ENCODE measurements at regions not wholly inside any gene's neighbourhood (a gene's known extent, or its start where the extent isn't known, plus 50 kb on each side); places are given as distances from the start of the nearest gene placed in this dataset.

- TF ChIP-seq, protein P1, sequence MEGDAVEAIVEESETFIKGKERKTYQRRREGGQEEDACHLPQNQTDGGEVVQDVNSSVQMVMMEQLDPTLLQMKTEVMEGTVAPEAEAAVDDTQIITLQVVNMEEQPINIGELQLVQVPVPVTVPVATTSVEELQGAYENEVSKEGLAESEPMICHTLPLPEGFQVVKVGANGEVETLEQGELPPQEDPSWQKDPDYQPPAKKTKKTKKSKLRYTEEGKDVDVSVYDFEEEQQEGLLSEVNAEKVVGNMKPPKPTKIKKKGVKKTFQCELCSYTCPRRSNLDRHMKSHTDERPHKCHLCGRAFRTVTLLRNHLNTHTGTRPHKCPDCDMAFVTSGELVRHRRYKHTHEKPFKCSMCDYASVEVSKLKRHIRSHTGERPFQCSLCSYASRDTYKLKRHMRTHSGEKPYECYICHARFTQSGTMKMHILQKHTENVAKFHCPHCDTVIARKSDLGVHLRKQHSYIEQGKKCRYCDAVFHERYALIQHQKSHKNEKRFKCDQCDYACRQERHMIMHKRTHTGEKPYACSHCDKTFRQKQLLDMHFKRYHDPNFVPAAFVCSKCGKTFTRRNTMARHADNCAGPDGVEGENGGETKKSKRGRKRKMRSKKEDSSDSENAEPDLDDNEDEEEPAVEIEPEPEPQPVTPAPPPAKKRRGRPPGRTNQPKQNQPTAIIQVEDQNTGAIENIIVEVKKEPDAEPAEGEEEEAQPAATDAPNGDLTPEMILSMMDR (IDR thresholded peaks at IDR 0.05): no peak
- no peak for TF ChIP-seq POLR2A (IDR thresholded peaks at IDR 0.05)
- no peaks in the 10 kb centered on the region for H3K27me3 ChIP-seq
- H3K4me3 ChIP-seq (replicated peaks in 1 of 3): no peak overlapping the region
- H3K27ac ChIP-seq: no peak overlapping the region
- no peaks in the 10 kb centered on the region for H3K4me1 ChIP-seq
- H3K36me3 ChIP-seq: no peaks in the 10 kb centered on the region
- intact Hi-C loops (cut with DNase I): no loop called here
- DNase-seq: no peak
- no peaks in the 10 kb centered on the region for H3K9me3 ChIP-seq
- WGBS, 2 donors: 84 to 86% methylated on average over 4 of the region's 4 CpGs
Measured at GRCh38 chr2:129329574-129329973, 649.9 kb upstream of the RAB6C start.

DNA sequence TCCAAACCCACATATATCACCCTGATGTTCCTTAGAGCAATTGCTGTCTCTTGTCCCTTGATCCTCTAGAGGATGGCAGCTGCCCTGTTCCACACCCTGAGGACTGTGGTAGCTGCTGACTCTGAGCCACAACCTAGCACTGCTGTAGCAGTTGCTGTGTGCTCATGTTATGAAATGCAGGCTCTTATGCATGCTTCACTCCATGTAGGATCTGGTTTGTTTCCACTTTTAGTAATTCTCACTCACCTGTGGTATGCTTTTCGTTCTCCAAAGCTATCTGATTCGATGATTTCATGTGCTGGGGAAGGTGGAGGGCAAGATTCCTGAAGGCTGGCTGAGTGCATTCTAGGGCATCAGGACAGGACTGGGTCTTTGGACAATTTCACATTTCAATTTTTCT is 649.0 kb upstream of the RAB6C start:
- no peak overlapping the region for H3K27ac ChIP-seq
- 40 to 55% methylated on average over 2 of the region's 2 CpGs for WGBS, 2 donors

GRCh38 chr2:129331638-129332037 is 647.8 kb upstream of the RAB6C start:
- no peaks in the 10 kb centered on the region for H3K36me3 ChIP-seq
- H3K4me3 ChIP-seq (replicated peaks in 1 of 3): no peak overlapping the region
- no peaks in the 10 kb centered on the region for H3K9me3 ChIP-seq
- DNase-seq: no peak
- 80 to 86% methylated on average over 7 of the region's 7 CpGs for WGBS, 2 donors
- TF ChIP-seq POLR2A (IDR thresholded peaks at IDR 0.05): no peak
- TF ChIP-seq, protein P1 (IDR thresholded peaks at IDR 0.05): no peak
- intact Hi-C loops (cut with DNase I): no loop called here
- no peaks in the 10 kb centered on the region for H3K4me1 ChIP-seq
- H3K27ac ChIP-seq: no peak overlapping the region
- no peaks in the 10 kb centered on the region for H3K27me3 ChIP-seq

More for the DNA sequence above, 649.0 kb upstream of the RAB6C start:
- intact Hi-C loops (cut with DNase I): no loop called here
- no peak for DNase-seq
- H3K36me3 ChIP-seq: no peaks in the 10 kb centered on the region
- TF ChIP-seq POLR2A (IDR thresholded peaks at IDR 0.05): no peak
- TF ChIP-seq, protein P1 (IDR thresholded peaks at IDR 0.05): no peak
- no peak overlapping the region for H3K4me3 ChIP-seq (replicated peaks in 1 of 3)
- H3K27me3 ChIP-seq: no peaks in the 10 kb centered on the region
- H3K9me3 ChIP-seq: no peaks in the 10 kb centered on the region
- no peaks in the 10 kb centered on the region for H3K4me1 ChIP-seq

DNA sequence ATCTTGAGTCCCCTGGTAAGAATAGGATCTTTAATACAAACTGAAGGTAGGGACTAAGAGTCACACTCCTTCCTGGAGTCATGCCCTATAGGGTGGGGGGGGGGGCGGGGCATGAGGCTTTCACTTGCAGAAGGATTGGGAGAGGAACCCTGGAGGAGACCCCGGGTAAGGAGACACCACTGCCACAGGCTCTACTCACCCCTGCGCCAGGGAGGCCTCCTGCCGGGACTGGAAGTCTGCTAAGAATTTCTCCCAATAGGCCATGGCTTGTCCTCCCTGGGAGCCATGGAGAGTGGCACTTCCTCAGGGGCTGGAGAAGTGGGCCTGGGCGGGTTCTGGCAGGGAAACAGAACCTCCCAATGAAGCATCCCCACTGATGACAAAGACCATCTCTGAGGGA is 645.3 kb upstream of the RAB6C start:
- H3K4me1 ChIP-seq: no peaks in the 10 kb centered on the region
- no peaks in the 10 kb centered on the region for H3K36me3 ChIP-seq
- no peaks in the 10 kb centered on the region for H3K27me3 ChIP-seq
- 81 to 93% methylated on average over 4 to 5 of the region's 5 CpGs for WGBS, 2 donors
- intact Hi-C loops (cut with DNase I): no loop called here
- H3K27ac ChIP-seq: no peak overlapping the region
- H3K4me3 ChIP-seq (replicated peaks in 1 of 3): no peak overlapping the region
- TF ChIP-seq POLR2A (IDR thresholded peaks at IDR 0.05): no peak
- TF ChIP-seq, protein P1 (IDR thresholded peaks at IDR 0.05): no peak
- H3K9me3 ChIP-seq: no peaks in the 10 kb centered on the region
- DNase-seq: no peak

DNA sequence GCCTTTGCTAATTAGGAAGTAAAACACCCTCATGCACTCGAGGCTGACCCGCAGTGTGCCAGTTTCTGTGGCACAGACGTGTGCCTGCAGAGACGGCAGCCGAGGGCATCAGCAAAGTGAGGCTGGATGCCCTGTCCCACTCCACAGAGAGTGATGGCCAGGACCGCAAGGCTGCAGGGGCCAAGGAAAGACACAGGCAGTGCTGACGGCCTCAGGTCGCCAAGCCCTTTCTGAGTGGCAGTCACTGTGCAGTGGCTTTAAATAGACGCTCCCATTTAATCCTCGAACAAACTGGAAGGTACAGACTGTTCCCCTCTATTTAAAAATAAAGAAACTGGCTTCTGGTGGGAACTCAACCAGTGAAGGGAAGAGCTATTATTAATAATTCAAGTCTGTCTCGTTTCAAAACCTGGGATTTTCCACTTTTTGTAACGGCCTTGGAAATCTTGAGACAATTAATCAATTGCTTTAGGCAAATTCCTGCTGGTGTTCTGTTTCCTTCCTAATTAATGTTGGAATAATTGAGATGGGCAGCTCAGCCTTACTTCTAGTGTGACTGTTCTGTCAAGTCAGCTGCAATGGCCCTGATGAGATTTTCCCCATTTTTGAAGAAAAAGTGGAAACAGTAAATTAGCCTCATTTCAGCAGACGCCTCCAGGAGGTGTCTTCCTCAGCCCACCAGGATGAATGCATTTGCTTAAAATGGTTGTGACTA is 644.6 kb upstream of the RAB6C start:
- no peak overlapping the region for H3K4me3 ChIP-seq (replicated peaks in 1 of 3)
- intact Hi-C loops (cut with DNase I): no loop called here
- no peaks in the 10 kb centered on the region for H3K9me3 ChIP-seq
- DNase-seq: no peak
- WGBS, 2 donors: 62 to 66% methylated on average over 13 of the region's 13 CpGs
- no peaks in the 10 kb centered on the region for H3K27me3 ChIP-seq
- H3K4me1 ChIP-seq: no peaks in the 10 kb centered on the region
- no peak overlapping the region for H3K27ac ChIP-seq
- H3K36me3 ChIP-seq: no peaks in the 10 kb centered on the region
- TF ChIP-seq, protein P1 (IDR thresholded peaks at IDR 0.05): no peak
- no peak for TF ChIP-seq POLR2A (IDR thresholded peaks at IDR 0.05)

Data from thyroid gland (tissue), 4 donors.